Skeletal muscle cell (primary cell): ENCODE measurements at regions not wholly inside any gene's neighbourhood (a gene's known extent, or its start where the extent isn't known, plus 50 kb on each side); places are given as distances from the start of the nearest gene placed in this dataset.

Experiments
- DNase-seq: peaks from one replicate; pipeline ENCODE4 v3.0.0-alpha.2; 2010; ENCODE audit warnings: low read depth
- H3K4me3 ChIP-seq: 2 replicates; pipeline ENCODE4 v1.5.1; 2011; ENCODE audit warnings: low read depth, mild to moderate bottlenecking, control low read depth, low read length, moderate library complexity

- peak; percentile 95 for DNase-seq
- H3K4me3 ChIP-seq, result no peak overlapping the region
Measured at GRCh38 chr18:22467760-22468553, 50.2 kb upstream of the CTAGE1 start.

- H3K4me3 ChIP-seq, result no peak overlapping the region
- no peak for DNase-seq
Measured at GRCh38 chr18:22468554-22468891, 50.8 kb upstream of the CTAGE1 start.

GRCh38 chr18:22469061-22469734, 51.5 kb upstream of the CTAGE1 start:
- H3K4me3 ChIP-seq, result no peak overlapping the region
- no peak for DNase-seq

- DNase-seq, result no peak
- no peak overlapping the region for H3K4me3 ChIP-seq
Measured at GRCh38 chr18:22469926-22470247, 52.2 kb upstream of the CTAGE1 start.

GRCh38 chr18:22470248-22471235, 52.8 kb upstream of the CTAGE1 start:
- no peak overlapping the region for H3K4me3 ChIP-seq
- DNase-seq, result no peak

- no peak for DNase-seq
- H3K4me3 ChIP-seq, result no peak overlapping the region
Measured at GRCh38 chr18:22471546-22472131, 53.9 kb upstream of the CTAGE1 start.

- no peak overlapping the region for H3K4me3 ChIP-seq
- DNase-seq, result no peak
Measured at GRCh38 chr18:22473366-22473765, 55.7 kb upstream of the CTAGE1 start.

- DNase-seq, result no peak
- no peak overlapping the region for H3K4me3 ChIP-seq
Measured at GRCh38 chr18:22475426-22476100, 57.8 kb upstream of the CTAGE1 start.

GRCh38 chr18:22477222-22477621, 59.5 kb upstream of the CTAGE1 start:
- no peak overlapping the region for H3K4me3 ChIP-seq
- DNase-seq, result no peak

- DNase-seq, result no peak
- no peak overlapping the region for H3K4me3 ChIP-seq
Measured at GRCh38 chr18:22482948-22483347, 65.2 kb upstream of the CTAGE1 start.

- no peak overlapping the region for H3K4me3 ChIP-seq
- DNase-seq, result no peak
Measured at GRCh38 chr18:22483407-22483806, 65.7 kb upstream of the CTAGE1 start.

- no peak overlapping the region for H3K4me3 ChIP-seq
- no peak for DNase-seq
Measured at GRCh38 chr18:22484471-22484870, 66.8 kb upstream of the CTAGE1 start.

GRCh38 chr18:22485808-22486244, 68.1 kb upstream of the CTAGE1 start:
- DNase-seq, result no peak
- H3K4me3 ChIP-seq, result no peak overlapping the region

GRCh38 chr18:22486667-22487066, 69.0 kb upstream of the CTAGE1 start:
- no peak overlapping the region for H3K4me3 ChIP-seq

GRCh38 chr18:22488554-22488953, 70.8 kb upstream of the CTAGE1 start:
- H3K4me3 ChIP-seq, result no peak overlapping the region
- no peak for DNase-seq

More at GRCh38 chr18:22486667-22487066, 69.0 kb upstream of the CTAGE1 start:
- DNase-seq, result no peak

GRCh38 chr18:22489704-22490103, 72.0 kb upstream of the CTAGE1 start:
- H3K4me3 ChIP-seq, result no peak overlapping the region

GRCh38 chr18:22490429-22490846, 72.7 kb upstream of the CTAGE1 start:
- H3K4me3 ChIP-seq, result no peak overlapping the region
- no peak for DNase-seq

More at GRCh38 chr18:22489704-22490103, 72.0 kb upstream of the CTAGE1 start:
- DNase-seq, result no peak

GRCh38 chr18:22493255-22493654, 75.5 kb upstream of the CTAGE1 start:
- H3K4me3 ChIP-seq, result no peak overlapping the region
- no peak for DNase-seq

- no peak for DNase-seq
- H3K4me3 ChIP-seq, result no peak overlapping the region
Measured at GRCh38 chr18:22493940-22494339, 76.2 kb upstream of the CTAGE1 start.
